Erythroblast (primary cell): ENCODE measurements at regions not wholly inside any gene's neighbourhood (a gene's known extent, or its start where the extent isn't known, plus 50 kb on each side); places are given as distances from the start of the nearest gene placed in this dataset.

Source experiments
- GATA1 ChIP-seq: IDR thresholded peaks from 2 replicates; pipeline ENCODE4 v1.6.1; 2011; ENCODE audit warnings: low read depth, mild to moderate bottlenecking, control low read depth, low read length, moderate library complexity
- POLR2A ChIP-seq: IDR thresholded peaks from 2 replicates; pipeline ENCODE4 v1.6.1; 2011; ENCODE audit warnings: mild to moderate bottlenecking, low read length

DNA sequence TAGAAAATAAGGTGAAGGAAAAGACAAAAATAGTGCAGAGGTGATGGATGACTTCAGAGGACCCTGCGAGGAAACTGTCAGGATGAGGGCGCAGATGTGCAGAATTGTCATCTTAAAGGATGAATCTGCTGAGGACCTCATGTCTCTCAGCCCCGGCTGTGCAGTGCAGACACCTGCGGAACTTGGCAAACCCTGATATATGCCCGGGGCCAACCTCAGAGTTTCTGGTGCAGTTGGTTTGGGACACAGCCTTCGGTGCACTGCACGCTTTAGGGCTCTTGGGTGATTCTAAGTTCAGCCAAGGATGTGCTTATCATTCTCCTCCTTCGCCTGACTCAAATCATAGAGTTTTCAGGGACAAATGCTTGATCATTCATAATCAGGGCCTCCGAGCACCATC is 310.1 kb downstream of the TCERG1L start:
- TF ChIP-seq POLR2A (no peak), GATA1 (no peak)
